ENCODE measurements at regions not wholly inside any gene's neighbourhood (a gene's known extent, or its start where the extent isn't known, plus 50 kb on each side); places are given as distances from the start of the nearest gene placed in this dataset.

DNA sequence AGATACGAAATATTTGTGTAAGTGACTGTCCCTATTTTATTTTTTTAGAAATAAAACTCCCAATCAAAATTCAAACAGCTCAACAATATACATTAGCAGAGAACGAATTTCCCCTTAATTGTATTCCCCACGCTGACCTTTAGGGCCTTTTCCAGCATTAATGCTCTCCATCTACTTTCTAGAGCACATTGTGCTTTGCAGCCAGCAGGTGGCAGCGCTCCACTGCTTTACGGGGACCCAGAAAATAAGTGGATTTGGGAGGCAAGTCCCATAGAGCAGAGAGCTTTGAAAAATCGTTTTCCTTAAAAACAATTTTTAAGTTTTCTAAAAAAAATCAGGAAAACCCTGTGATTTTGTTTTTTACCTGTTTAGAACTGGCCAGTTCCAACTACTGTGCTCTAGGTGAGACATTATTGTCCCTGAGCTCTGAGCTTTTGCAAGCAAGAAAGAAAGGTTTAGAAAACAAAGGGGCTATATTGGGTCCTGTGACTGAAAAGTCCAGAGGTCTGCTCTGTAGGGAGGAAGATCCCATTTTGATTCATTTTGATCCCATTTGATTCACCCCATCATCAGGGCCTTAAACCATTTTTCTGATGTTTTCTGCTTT lies 144.4 kb upstream of the ZNF644 start:
- TF ChIP-seq, protein P1, sequence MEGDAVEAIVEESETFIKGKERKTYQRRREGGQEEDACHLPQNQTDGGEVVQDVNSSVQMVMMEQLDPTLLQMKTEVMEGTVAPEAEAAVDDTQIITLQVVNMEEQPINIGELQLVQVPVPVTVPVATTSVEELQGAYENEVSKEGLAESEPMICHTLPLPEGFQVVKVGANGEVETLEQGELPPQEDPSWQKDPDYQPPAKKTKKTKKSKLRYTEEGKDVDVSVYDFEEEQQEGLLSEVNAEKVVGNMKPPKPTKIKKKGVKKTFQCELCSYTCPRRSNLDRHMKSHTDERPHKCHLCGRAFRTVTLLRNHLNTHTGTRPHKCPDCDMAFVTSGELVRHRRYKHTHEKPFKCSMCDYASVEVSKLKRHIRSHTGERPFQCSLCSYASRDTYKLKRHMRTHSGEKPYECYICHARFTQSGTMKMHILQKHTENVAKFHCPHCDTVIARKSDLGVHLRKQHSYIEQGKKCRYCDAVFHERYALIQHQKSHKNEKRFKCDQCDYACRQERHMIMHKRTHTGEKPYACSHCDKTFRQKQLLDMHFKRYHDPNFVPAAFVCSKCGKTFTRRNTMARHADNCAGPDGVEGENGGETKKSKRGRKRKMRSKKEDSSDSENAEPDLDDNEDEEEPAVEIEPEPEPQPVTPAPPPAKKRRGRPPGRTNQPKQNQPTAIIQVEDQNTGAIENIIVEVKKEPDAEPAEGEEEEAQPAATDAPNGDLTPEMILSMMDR (IDR thresholded peaks at IDR 0.05), result peak in 3 of 4 experiments; percentile 54 to 61 (median 59)
- TF ChIP-seq POLR2A (IDR thresholded peaks at IDR 0.05), result no peak
